ENCODE measurements at regions not wholly inside any gene's neighbourhood (a gene's known extent, or its start where the extent isn't known, plus 50 kb on each side); places are given as distances from the start of the nearest gene placed in this dataset.

DNA sequence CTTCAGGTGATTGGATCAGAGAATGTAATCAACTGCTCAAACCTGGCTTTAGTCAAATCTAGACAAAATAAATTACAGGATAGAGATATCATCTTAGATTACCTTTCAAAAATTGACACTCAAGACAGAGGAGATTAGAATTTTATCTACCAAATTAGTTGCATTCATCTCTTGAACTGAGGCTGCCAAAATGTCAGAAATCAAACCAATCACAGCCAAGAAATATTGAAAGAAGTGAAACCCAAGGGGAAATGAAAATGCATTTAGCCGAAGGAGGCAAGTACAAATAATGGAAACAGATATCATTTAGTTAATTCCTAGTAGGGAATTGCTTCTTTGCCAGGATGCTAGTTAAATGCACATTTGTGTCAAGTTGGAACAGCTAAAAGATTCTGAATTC lies 261.1 kb upstream of the PDZRN3 start:
- no peak for DNase-seq (ENCODE audit: low read depth)
- in situ Hi-C loops (cut with HindIII; ENCODE audit: low sequenced_read_pairs) = no loop called here
- no peak overlapping the region for H3K4me3 ChIP-seq (ENCODE audit: low read depth, low read length)
- TF ChIP-seq, protein P1, sequence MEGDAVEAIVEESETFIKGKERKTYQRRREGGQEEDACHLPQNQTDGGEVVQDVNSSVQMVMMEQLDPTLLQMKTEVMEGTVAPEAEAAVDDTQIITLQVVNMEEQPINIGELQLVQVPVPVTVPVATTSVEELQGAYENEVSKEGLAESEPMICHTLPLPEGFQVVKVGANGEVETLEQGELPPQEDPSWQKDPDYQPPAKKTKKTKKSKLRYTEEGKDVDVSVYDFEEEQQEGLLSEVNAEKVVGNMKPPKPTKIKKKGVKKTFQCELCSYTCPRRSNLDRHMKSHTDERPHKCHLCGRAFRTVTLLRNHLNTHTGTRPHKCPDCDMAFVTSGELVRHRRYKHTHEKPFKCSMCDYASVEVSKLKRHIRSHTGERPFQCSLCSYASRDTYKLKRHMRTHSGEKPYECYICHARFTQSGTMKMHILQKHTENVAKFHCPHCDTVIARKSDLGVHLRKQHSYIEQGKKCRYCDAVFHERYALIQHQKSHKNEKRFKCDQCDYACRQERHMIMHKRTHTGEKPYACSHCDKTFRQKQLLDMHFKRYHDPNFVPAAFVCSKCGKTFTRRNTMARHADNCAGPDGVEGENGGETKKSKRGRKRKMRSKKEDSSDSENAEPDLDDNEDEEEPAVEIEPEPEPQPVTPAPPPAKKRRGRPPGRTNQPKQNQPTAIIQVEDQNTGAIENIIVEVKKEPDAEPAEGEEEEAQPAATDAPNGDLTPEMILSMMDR (IDR thresholded peaks at IDR 0.05; ENCODE audit: low read depth, low read length, missing control alignments) = no peak

DNA sequence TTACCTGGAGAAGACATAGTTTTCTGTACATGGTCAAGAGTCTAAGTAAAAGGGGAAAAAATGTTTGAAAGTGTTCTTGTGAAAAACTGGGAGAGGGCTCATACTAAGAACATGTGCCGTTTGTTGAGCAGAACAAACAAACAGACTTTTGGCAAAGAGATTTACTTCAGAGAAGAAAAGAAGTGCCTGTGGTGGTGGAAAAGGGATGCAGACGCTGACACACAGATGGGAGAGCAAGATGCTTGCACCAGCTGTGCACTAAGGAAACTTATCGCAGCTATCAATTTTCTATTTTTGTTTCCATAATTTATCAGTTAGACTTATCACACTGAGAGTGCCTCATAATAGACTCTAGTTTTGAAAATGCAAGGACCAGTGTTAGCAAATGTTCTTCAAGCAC lies 259.6 kb upstream of the PDZRN3 start:
- DNase-seq (ENCODE audit: low read depth) = no peak
- no peak overlapping the region for H3K4me3 ChIP-seq (ENCODE audit: low read depth, low read length)
- in situ Hi-C loops (cut with HindIII; ENCODE audit: low sequenced_read_pairs) = no loop called here
- TF ChIP-seq, protein P1 (IDR thresholded peaks at IDR 0.05; ENCODE audit: low read depth, low read length, missing control alignments) = no peak

DNA sequence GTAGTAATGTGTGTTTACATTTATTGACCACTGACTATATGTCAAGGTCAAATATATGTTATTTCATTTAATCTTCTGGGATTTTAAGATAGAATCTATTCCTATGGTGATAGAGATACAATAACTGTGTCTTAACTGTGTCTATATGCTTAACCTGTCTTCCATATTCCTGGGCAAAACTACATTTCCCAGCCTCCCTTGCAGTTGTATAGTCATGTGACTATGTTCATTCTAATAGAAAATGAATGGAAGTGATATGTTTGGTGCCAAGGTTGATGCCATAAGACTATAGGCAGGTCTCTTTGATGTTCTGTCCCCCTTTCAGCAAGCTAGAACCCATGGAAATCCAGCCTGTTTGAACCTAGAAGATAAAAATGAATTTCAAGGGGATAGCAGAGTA lies 258.8 kb upstream of the PDZRN3 start:
- TF ChIP-seq, protein P1 (IDR thresholded peaks at IDR 0.05; ENCODE audit: low read depth, low read length, missing control alignments) = no peak
- in situ Hi-C loops (cut with HindIII; ENCODE audit: low sequenced_read_pairs) = no loop called here
- no peak for DNase-seq (ENCODE audit: low read depth)
- no peak overlapping the region for H3K4me3 ChIP-seq (ENCODE audit: low read depth, low read length)

DNA sequence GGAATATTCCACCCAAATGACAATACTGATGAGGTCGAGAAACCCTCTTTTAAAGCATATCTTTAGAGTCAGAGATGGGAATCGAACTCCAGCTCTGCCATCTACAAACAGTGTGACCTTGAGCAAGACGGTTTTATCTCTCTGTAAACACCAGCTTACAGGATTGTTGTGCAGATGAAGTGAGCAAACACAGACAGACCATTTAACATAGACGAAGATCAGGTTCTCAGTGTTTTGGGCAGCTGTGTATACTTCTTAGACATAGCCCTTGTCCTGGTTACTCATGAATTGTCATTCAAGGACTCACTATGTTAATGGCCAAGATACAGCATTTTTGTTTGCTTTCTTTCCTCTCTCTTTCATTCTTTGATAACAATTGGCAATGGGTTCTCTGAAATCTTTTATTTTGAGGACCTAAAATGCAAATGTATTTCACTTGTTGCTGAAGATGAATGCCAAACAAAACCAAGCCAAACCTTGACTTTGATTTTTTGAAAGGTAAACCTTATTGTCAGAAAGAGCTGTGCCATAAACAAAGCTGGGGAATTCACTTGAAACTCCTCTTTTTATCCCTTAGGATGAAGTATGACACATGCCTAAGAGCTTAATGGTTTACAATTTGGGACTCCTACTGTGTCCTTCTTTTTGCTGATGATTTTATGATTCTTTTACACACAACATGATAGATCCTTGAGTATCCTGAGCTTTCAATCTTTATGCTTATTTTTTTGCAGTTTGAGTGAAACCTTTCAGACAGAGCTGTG lies 250.0 kb upstream of the PDZRN3 start:
- in situ Hi-C loops (cut with HindIII; ENCODE audit: low sequenced_read_pairs) = no loop called here
- no peak for DNase-seq (ENCODE audit: low read depth)
- H3K4me3 ChIP-seq (ENCODE audit: low read depth, low read length) = no peak overlapping the region
- TF ChIP-seq, protein P1 (IDR thresholded peaks at IDR 0.05; ENCODE audit: low read depth, low read length, missing control alignments) = no peak

DNA sequence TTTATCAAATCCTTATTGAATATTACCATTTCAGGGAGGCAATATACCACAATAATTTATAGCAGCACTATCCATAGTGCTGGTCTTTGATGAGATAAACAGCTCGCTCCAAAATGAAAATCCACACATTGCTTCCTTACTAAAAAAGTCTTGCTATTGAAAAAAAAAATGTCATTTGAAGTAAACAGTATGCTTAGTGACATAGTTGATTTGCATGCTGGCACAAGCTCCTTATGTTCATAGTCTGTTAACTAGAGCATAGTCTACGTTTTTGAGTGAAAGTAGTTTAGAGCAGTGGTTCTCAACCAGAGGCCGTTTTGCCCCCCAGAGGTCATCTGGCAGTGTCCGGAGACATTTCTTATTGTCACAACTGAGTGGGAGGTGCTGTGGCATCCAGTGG lies 249.4 kb upstream of the PDZRN3 start:
- H3K4me3 ChIP-seq (ENCODE audit: low read depth, low read length) = no peak overlapping the region
- in situ Hi-C loops (cut with HindIII; ENCODE audit: low sequenced_read_pairs) = no loop called here
- DNase-seq (ENCODE audit: low read depth) = no peak
- TF ChIP-seq, protein P1 (IDR thresholded peaks at IDR 0.05; ENCODE audit: low read depth, low read length, missing control alignments) = no peak

DNA sequence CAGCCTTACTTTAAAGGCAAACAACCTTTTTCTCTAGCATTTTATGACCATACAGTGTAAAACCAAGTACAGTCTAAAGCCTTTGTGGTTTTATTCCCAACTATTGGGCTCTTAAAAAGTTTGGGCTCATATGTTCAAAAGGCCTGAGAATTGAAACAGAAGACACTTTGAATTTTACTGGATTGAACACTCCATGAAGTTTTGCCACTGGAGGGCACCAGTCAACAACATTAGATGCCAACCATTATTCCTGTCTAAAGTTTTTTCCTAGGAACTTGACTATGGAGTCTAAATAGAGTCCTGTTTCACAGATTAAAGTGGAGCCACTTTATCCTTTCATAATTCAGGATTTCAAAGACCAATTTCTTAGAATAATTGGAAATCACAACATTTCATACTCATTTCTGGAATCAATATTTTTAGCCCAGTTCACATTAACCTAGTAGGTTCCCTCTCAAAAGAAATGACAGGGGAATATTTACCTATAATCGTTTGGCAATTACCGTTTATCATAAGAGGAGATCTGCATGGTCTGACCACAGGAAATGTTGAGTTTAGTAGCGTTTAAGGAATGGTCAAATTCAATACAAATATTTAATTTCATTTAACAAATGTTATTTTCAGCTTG lies 244.1 kb upstream of the PDZRN3 start:
- in situ Hi-C loops (cut with HindIII; ENCODE audit: low sequenced_read_pairs) = no loop called here
- TF ChIP-seq, protein P1 (IDR thresholded peaks at IDR 0.05; ENCODE audit: low read depth, low read length, missing control alignments) = peak; percentile 60

More for the DNA sequence above, 244.1 kb upstream of the PDZRN3 start:
- H3K4me3 ChIP-seq (ENCODE audit: low read depth, low read length) = no peak overlapping the region
- peak; percentile 36 for DNase-seq (ENCODE audit: low read depth)

Measured in astrocyte of the cerebellum (primary cell).